Heart left ventricle (tissue), 13 donors: ENCODE measurements at regions not wholly inside any gene's neighbourhood (a gene's known extent, or its start where the extent isn't known, plus 50 kb on each side); places are given as distances from the start of the nearest gene placed in this dataset.

ENCODE experiments used
- CTCF ChIP-seq, 12 donors: fragments of 200-600 bp; sonication (generic) in 4 of 12; IDR thresholded peaks; one replicate each; pipeline versions ENCODE4 v1.5.0 to v1.8.0; 2018 to 2022; ENCODE audit warnings: antibody characterized with exemption in 12 of 12, mild to moderate bottlenecking in 5 of 12
- POLR2A ChIP-seq, 2 donors: fragments of 450-650 bp; IDR thresholded peaks; one replicate each; pipeline ENCODE4 v1.6.1; 2017; ENCODE audit warnings: antibody characterized with exemption in 2 of 2, mild to moderate bottlenecking in 2 of 2, moderate library complexity in 2 of 2
- donor health status: ischemic (EF 13 %, LVEDD 7.1; RV severe dilation, severe dysfunction).
- donor health status: DM: no; HTN: yes; CAD: no.
- donor health status: DM: no; HTN: no; CAD: no.
- donor health status: ischemic (EF 25% LVEDD 6.9; RV normal size, moderate dysfunction).
- donor health status: ischemic (EF 25% LVEDD 5.7; RV mildly dilated, moderate dysfunction).
- donor health status: ischemic (EF 35%, LVEDD 5.7; RV mildly dilated, moderate dysfunction).
- donor health status: nonischemic (EF 11% LVEDD 7.7; RV severe dilation, severe dysfunction).
- donor health status: DM: yes; HTN: yes; CAD: no.
- donor health status: PGD.
- donor health status: ischemic (EF 29% LVEDD 5.4; RV normal size, mild dysfunction).
- donor health status: nonischemic (EF 23%, LVEDD 6.1; RV moderate dilation, normal function).

- TF ChIP-seq CTCF (IDR thresholded peaks at IDR 0.05) (no peak), POLR2A (IDR thresholded peaks at IDR 0.05) (no peak)
These were observed 154.2 kb downstream of the BARHL2 start for GRCh38 chr1:90562892-90563291.
